Coronary artery (tissue), 2 donors: ENCODE measurements at regions not wholly inside any gene's neighbourhood (a gene's known extent, or its start where the extent isn't known, plus 50 kb on each side); places are given as distances from the start of the nearest gene placed in this dataset.

ENCODE experiments used
- DNase-seq: peaks from one replicate; pipeline ENCODE4 v3.0.0-alpha.2; 2017; ENCODE audit warnings: low spot score
- H3K27ac ChIP-seq, 2 donors: fragments of 200-600 bp; sonication (generic); one replicate each; pipeline ENCODE4 v1.5.1; 2016 to 2019
- H3K4me3 ChIP-seq: fragments of 200-600 bp; sonication (generic); 2 replicates; pipeline ENCODE4 v1.5.1; 2016; ENCODE audit warnings: mild to moderate bottlenecking, moderate library complexity
- CTCF ChIP-seq: fragments of 200-600 bp; sonication (generic); IDR thresholded peaks from one replicate; pipeline ENCODE4 v1.5.1; 2019; ENCODE audit warnings: antibody characterized with exemption

GRCh38 chr3:3615533-3615932 lies 183.7 kb upstream of the LRRN1 start:
- H3K4me3 ChIP-seq, result no peak overlapping the region
- TF ChIP-seq CTCF, result no peak
- H3K27ac ChIP-seq, result no peak overlapping the region
- DNase-seq, result no peak

GRCh38 chr3:3610581-3611298 lies 188.5 kb upstream of the LRRN1 start:
- Histone ChIP-seq H3K27ac (no peak overlapping the region), H3K4me3 (no peak overlapping the region)
- no peak for TF ChIP-seq CTCF
- DNase-seq, result no peak

- TF ChIP-seq CTCF, result no peak
- no peak for DNase-seq
- H3K27ac ChIP-seq, result no peak overlapping the region
Measured at GRCh38 chr3:3606321-3606720, 192.9 kb upstream of the LRRN1 start.

GRCh38 chr3:3605226-3605625 lies 194.0 kb upstream of the LRRN1 start:
- TF ChIP-seq CTCF, result no peak
- Histone ChIP-seq H3K27ac (no peak overlapping the region), H3K4me3 (no peak overlapping the region)
- DNase-seq, result no peak

More at GRCh38 chr3:3606321-3606720, 192.9 kb upstream of the LRRN1 start:
- no peak overlapping the region for H3K4me3 ChIP-seq

GRCh38 chr3:3603351-3603750 lies 195.9 kb upstream of the LRRN1 start:
- Histone ChIP-seq H3K27ac (no peak overlapping the region), H3K4me3 (no peak overlapping the region)
- DNase-seq, result no peak
- TF ChIP-seq CTCF, result no peak

GRCh38 chr3:3600665-3601340 lies 198.4 kb upstream of the LRRN1 start:
- no peak for TF ChIP-seq CTCF

GRCh38 chr3:3599016-3599415 lies 200.2 kb upstream of the LRRN1 start:
- Histone ChIP-seq H3K4me3 (no peak overlapping the region), H3K27ac (no peak overlapping the region)
- DNase-seq, result no peak
- TF ChIP-seq CTCF, result no peak

More at GRCh38 chr3:3600665-3601340, 198.4 kb upstream of the LRRN1 start:
- no peak for DNase-seq
- Histone ChIP-seq H3K4me3 (no peak overlapping the region), H3K27ac (no peak overlapping the region)
